CD14-positive monocyte (primary cell): ENCODE measurements at regions not wholly inside any gene's neighbourhood (a gene's known extent, or its start where the extent isn't known, plus 50 kb on each side); places are given as distances from the start of the nearest gene placed in this dataset.

ENCODE experiments used
- DNase-seq, 3 donors: peaks; one replicate each; pipeline ENCODE4 v3.0.0-alpha.2; 2011 to 2022
- H2AFZ ChIP-seq: 2 replicates; pipeline ENCODE4 v1.6.0; 2012; ENCODE audit warnings: mild to moderate bottlenecking, low read depth, low read length, inconsistent platforms; ENCODE audit not compliant: insufficient read depth, poor library complexity, severe bottlenecking
- H3K27ac ChIP-seq, 2 donors: 1 replicate in 1 of 2; 2 replicates in 1 of 2; pipeline ENCODE4 v1.5.1; 2012 to 2013; ENCODE audit warnings: low read length in 2 of 2, control low read depth in 1 of 2, inconsistent platforms in 1 of 2, low read depth in 1 of 2, mild to moderate bottlenecking in 1 of 2
- H3K27me3 ChIP-seq, 2 donors: one replicate each; pipeline versions ENCODE4 v1.6.0 to v1.6.1; 2011 to 2013; ENCODE audit warnings: low read length in 2 of 2; ENCODE audit not compliant: control insufficient read depth in 2 of 2, insufficient read depth in 2 of 2
- H3K36me3 ChIP-seq, 2 donors: replicated peaks in 1 of 2; 1 replicate in 1 of 2; 2 replicates in 1 of 2; pipeline versions ENCODE4 v1.5.1 to v1.6.1; 2012 to 2013; ENCODE audit warnings: low read length in 2 of 2, control low read depth in 1 of 2, inconsistent platforms in 1 of 2, mild to moderate bottlenecking in 1 of 2; ENCODE audit not compliant: insufficient read depth in 2 of 2, control insufficient read depth in 1 of 2
- H3K4me1 ChIP-seq, 2 donors: 1 replicate in 1 of 2; 2 replicates in 1 of 2; pipeline versions ENCODE4 v1.5.1 to v1.6.1; 2012 to 2013; ENCODE audit warnings: low read length in 2 of 2, control low read depth in 1 of 2, inconsistent platforms in 1 of 2, mild to moderate bottlenecking in 1 of 2, moderate library complexity in 1 of 2; ENCODE audit not compliant: insufficient read depth in 2 of 2, control insufficient read depth in 1 of 2
- H3K4me2 ChIP-seq: replicated peaks from 2 replicates; pipeline ENCODE3; 2012; ENCODE audit warnings: low read length, moderate library complexity, mild to moderate bottlenecking; ENCODE audit not compliant: poor library complexity, severe bottlenecking; ENCODE audit errors: extremely low read depth
- H3K4me3 ChIP-seq, 3 experiments: fragments of 200-600 bp in 1 of 3; sonication (generic) in 1 of 3; replicated peaks in 1 of 3; 1 replicate in 2 of 3; 2 replicates in 1 of 3; pipeline ENCODE4 v1.5.1; 2011 to 2013; ENCODE audit warnings: low read length in 3 of 3, mild to moderate bottlenecking in 3 of 3, control low read depth in 2 of 3, low read depth in 2 of 3, inconsistent platforms in 1 of 3, moderate library complexity in 1 of 3
- H3K79me2 ChIP-seq: 2 replicates; pipeline ENCODE4 v1.6.0; 2012; ENCODE audit warnings: mild to moderate bottlenecking, control low read depth, inconsistent platforms, low read length, moderate library complexity; ENCODE audit not compliant: insufficient read depth
- H3K9ac ChIP-seq: 2 replicates; pipeline ENCODE4 v1.6.0; 2017; ENCODE audit warnings: low read length, mild to moderate bottlenecking; ENCODE audit not compliant: insufficient read depth, poor library complexity, severe bottlenecking
- H3K9me3 ChIP-seq, 2 donors: replicated peaks in 1 of 2; 1 replicate in 1 of 2; 2 replicates in 1 of 2; pipeline versions ENCODE4 v1.5.1 to v1.6.1; 2012 to 2013; ENCODE audit warnings: low read length in 2 of 2, control low read depth in 1 of 2; ENCODE audit not compliant: control insufficient read depth in 1 of 2, insufficient read depth in 1 of 2
- H4K20me1 ChIP-seq: 2 replicates; pipeline ENCODE4 v1.6.0; 2012; ENCODE audit warnings: mild to moderate bottlenecking, low read length, control low read depth, moderate library complexity; ENCODE audit not compliant: insufficient read depth
- H3K27ac Mint-ChIP-seq, 7 donors: one replicate each; pipeline ENCODE4 v1.8.0; 2020; ENCODE audit warnings: mild to moderate bottlenecking in 7 of 7, mixed read lengths in 7 of 7, moderate library complexity in 6 of 7, inconsistent platforms in 2 of 7
- H3K27me3 Mint-ChIP-seq, 3 donors: one replicate each; pipeline ENCODE4 v1.8.0; 2021 to 2022; ENCODE audit warnings: low read depth in 3 of 3, mild to moderate bottlenecking in 3 of 3, mixed read lengths in 3 of 3, moderate library complexity in 3 of 3, inconsistent platforms in 1 of 3
- H3K36me3 Mint-ChIP-seq, 2 donors: one replicate each; pipeline ENCODE4 v1.8.0; 2020; ENCODE audit warnings: mixed read lengths in 2 of 2, inconsistent platforms in 1 of 2, mild to moderate bottlenecking in 1 of 2
- H3K4me1 Mint-ChIP-seq: one replicate; pipeline ENCODE4 v1.8.0; 2020; ENCODE audit warnings: mild to moderate bottlenecking, mixed read lengths
- H3K4me3 Mint-ChIP-seq, 2 donors: one replicate each; pipeline ENCODE4 v1.8.0; 2020; ENCODE audit warnings: mild to moderate bottlenecking in 2 of 2, mixed read lengths in 2 of 2, moderate library complexity in 1 of 2
- H3K9me3 Mint-ChIP-seq, 7 donors: one replicate each; pipeline ENCODE4 v1.8.0; 2020 to 2022; ENCODE audit warnings: mixed read lengths in 7 of 7, mild to moderate bottlenecking in 6 of 7, moderate library complexity in 6 of 7, inconsistent platforms in 2 of 7
- CTCF ChIP-seq: fragments of 200-600 bp; IDR thresholded peaks from one replicate; pipeline ENCODE4 v1.8.0; 2022; ENCODE audit warnings: antibody characterized with exemption, mild to moderate bottlenecking
- WGBS: methylation state at CpG from one replicate; pipeline ENCODE4 v1.1.5; 2013; ENCODE audit warnings: missing lambda C conversion rate; ENCODE audit not compliant: insufficient coverage; 5-methylcytosine and 5-hydroxymethylcytosine counted together
- intact Hi-C, 2 donors: fragments of 100-400 bp; cut with micrococcal nuclease; formaldehyde crosslinking; loops; one replicate each; pipeline versions ENCODE4 v1.15.0 to v1.15.1; 2023

- H3K27me3 ChIP-seq = no peaks in the 10 kb centered on the region
- no peaks in the 10 kb centered on the region for H3K9me3 ChIP-seq
- H3K27me3 Mint-ChIP-seq = peaks cover 0 to 4% (median 4%) of the 10 kb centered on the region in 3 donors
- no peak overlapping the region for H3K4me3 ChIP-seq
- WGBS = 96% methylated on average over 14 of the region's 15 CpGs
- no peaks in the 10 kb centered on the region for H4K20me1 ChIP-seq
- H3K4me1 Mint-ChIP-seq = no peaks in the 10 kb centered on the region
- no peak for TF ChIP-seq CTCF
- no peak overlapping the region for H3K4me2 ChIP-seq
- no peak overlapping the region for H3K27ac Mint-ChIP-seq
- peaks cover 0 to 6% (median 4%) of the 10 kb centered on the region in 7 donors for H3K9me3 Mint-ChIP-seq
- no peak overlapping the region for H3K27ac ChIP-seq
- H3K36me3 ChIP-seq = no peaks in the 10 kb centered on the region
- no peak overlapping the region for H3K9ac ChIP-seq
- no peaks in the 10 kb centered on the region for H3K36me3 Mint-ChIP-seq
- intact Hi-C loops = no loop called here
- H3K79me2 ChIP-seq = no peaks in the 10 kb centered on the region
- H3K4me3 Mint-ChIP-seq = no peak overlapping the region
- no peaks in the 10 kb centered on the region for H3K4me1 ChIP-seq
- no peak for DNase-seq
- no peak overlapping the region for H2AFZ ChIP-seq
Observed at GRCh38 chr18:76757925-76758324, 64.4 kb upstream of the ZNF236 start.

- Histone ChIP-seq H2AFZ (no peak overlapping the region), H3K4me3 (no peak overlapping the region), H3K27ac (no peak overlapping the region), H3K4me2 (no peak overlapping the region), H3K79me2 (no peaks in the 10 kb centered on the region), H3K9ac (no peak overlapping the region), H4K20me1 (no peaks in the 10 kb centered on the region), H3K4me1 (no peaks in the 10 kb centered on the region), H3K9me3 (peaks cover 0 to 2% of the 10 kb centered on the region in 2 donors), H3K36me3 (no peaks in the 10 kb centered on the region), H3K27me3 (no peaks in the 10 kb centered on the region)
- Mint-ChIP-seq H3K27ac (no peak overlapping the region), H3K36me3 (no peaks in the 10 kb centered on the region), H3K4me1 (no peaks in the 10 kb centered on the region), H3K27me3 (peaks cover 0 to 4% (median 3%) of the 10 kb centered on the region in 3 donors), H3K4me3 (no peak overlapping the region), H3K9me3 (peaks cover 0 to 6% (median 4%) of the 10 kb centered on the region in 7 donors)
- no peak for DNase-seq
- no peak for TF ChIP-seq CTCF
- WGBS = 94% methylated on average over 14 of the region's 15 CpGs
- intact Hi-C loops = no loop called here
Observed at GRCh38 chr18:76757335-76757734, 65.0 kb upstream of the ZNF236 start.
